Spleen (tissue), 7 donors: ENCODE measurements at regions not wholly inside any gene's neighbourhood (a gene's known extent, or its start where the extent isn't known, plus 50 kb on each side); places are given as distances from the start of the nearest gene placed in this dataset.

Experiments used
- POLR2A ChIP-seq, 3 donors: fragments of 450-650 bp; IDR thresholded peaks; one replicate each; pipeline ENCODE4 v1.5.1; 2017; ENCODE audit warnings: antibody characterized with exemption in 3 of 3, mild to moderate bottlenecking in 1 of 3
- POLR2AphosphoS5 ChIP-seq, 3 donors: sonication (generic); formaldehyde crosslinking; IDR thresholded peaks; one replicate each; pipeline ENCODE4 v1.5.1; 2017; ENCODE audit warnings: antibody characterized with exemption in 3 of 3
- TF ChIP-seq, protein P1 (sequence below), 11 experiments: fragments of 200-600 bp in 7 of 11; fragments of 450-650 bp in 4 of 11; sonication (generic) in 4 of 11; IDR thresholded peaks in 8 of 11; conservative IDR thresholded peaks in 3 of 11; 1 replicate in 7 of 11; 2 replicates in 4 of 11; pipeline versions ENCODE4 v1.4.0 to v1.8.0; 2016 to 2021; ENCODE audit warnings: antibody characterized with exemption in 11 of 11, inconsistent platforms in 4 of 11, mild to moderate bottlenecking in 1 of 11
- donor health status: DM: no; HTN: no; CAD: no; lungs with moderate emphysema.
- donor health status: DM: no; HTN: no; CAD: no.
- donor health status: DM: no; HTN: no; CAD: no.

DNA sequence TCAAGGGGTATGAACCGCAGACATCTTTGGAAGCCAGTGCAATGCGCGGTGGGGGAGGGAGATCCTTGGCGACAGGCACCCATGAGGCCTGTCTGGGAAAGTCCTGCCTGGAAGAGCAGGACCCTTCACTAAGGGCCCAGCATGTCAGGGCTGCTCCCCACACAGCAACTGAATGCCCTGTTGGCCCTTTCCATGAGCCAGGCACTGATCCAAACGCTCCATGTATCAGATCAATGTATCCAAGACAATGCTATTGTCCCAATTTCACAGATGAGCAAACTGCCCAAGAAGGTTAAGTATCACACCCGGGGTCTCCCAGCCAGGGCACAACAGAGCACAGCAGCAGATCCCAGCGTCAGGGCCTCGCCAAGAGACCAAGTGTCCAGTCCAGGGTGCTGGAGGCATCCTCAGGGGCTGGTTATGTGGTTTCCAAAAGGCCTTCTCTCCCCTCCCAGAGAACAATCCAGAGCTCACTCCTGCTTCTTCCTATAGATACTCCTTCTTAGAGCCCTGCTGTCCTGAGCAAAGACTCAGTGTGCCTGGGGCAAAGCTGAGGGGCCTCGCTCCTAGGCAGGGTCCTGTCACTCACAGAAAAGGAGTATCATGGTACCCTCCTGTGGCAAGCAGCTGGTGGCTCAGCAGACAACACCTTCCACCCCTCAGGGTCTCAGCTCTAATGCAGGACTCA is 328.0 kb downstream of the NPHP4 start:
- TF ChIP-seq POLR2A (IDR thresholded peaks at IDR 0.05) (no peak), POLR2AphosphoS5 (IDR thresholded peaks at IDR 0.05) (no peak)
- TF ChIP-seq, protein P1, sequence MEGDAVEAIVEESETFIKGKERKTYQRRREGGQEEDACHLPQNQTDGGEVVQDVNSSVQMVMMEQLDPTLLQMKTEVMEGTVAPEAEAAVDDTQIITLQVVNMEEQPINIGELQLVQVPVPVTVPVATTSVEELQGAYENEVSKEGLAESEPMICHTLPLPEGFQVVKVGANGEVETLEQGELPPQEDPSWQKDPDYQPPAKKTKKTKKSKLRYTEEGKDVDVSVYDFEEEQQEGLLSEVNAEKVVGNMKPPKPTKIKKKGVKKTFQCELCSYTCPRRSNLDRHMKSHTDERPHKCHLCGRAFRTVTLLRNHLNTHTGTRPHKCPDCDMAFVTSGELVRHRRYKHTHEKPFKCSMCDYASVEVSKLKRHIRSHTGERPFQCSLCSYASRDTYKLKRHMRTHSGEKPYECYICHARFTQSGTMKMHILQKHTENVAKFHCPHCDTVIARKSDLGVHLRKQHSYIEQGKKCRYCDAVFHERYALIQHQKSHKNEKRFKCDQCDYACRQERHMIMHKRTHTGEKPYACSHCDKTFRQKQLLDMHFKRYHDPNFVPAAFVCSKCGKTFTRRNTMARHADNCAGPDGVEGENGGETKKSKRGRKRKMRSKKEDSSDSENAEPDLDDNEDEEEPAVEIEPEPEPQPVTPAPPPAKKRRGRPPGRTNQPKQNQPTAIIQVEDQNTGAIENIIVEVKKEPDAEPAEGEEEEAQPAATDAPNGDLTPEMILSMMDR (IDR thresholded peaks at IDR 0.05 in 8 of 11, conservative IDR thresholded peaks at IDR 0.05 in 3 of 11), result no peak
